Lung (tissue), 11 donors: ENCODE measurements at regions not wholly inside any gene's neighbourhood (a gene's known extent, or its start where the extent isn't known, plus 50 kb on each side); places are given as distances from the start of the nearest gene placed in this dataset.

Source experiments
- ATAC-seq: fragments of 200-7000 bp; cut with Tn5 transposase; one replicate; pipeline ENCODE4 v1.9.1; 2020; ENCODE audit warnings: moderate number of reproducible peaks; ENCODE audit not compliant: insufficient read depth, low FRiP score
- DNase-seq, 3 donors: peaks; one replicate each; pipeline ENCODE4 v3.0.0-alpha.2; 2013 to 2017
- H3K27ac ChIP-seq, 2 donors: one replicate each; pipeline ENCODE4 v1.5.1; 2013; ENCODE audit warnings: mild to moderate bottlenecking in 2 of 2, moderate library complexity in 2 of 2, control low read depth in 1 of 2, inconsistent platforms in 1 of 2, low read depth in 1 of 2, low read length in 1 of 2
- H3K27me3 ChIP-seq, 3 donors: one replicate each; pipeline ENCODE4 v1.5.1; 2013; ENCODE audit warnings: low read length in 2 of 3; ENCODE audit not compliant: control insufficient read depth in 3 of 3, insufficient read depth in 3 of 3
- H3K36me3 ChIP-seq, 4 donors: one replicate each; pipeline ENCODE4 v1.5.1; 2013; ENCODE audit warnings: low read length in 4 of 4, mild to moderate bottlenecking in 1 of 4, moderate library complexity in 1 of 4; ENCODE audit not compliant: control insufficient read depth in 4 of 4, insufficient read depth in 4 of 4
- H3K4me1 ChIP-seq, 5 donors: one replicate each; pipeline ENCODE4 v1.5.1; 2013; ENCODE audit warnings: low read length in 5 of 5, mild to moderate bottlenecking in 2 of 5, moderate library complexity in 1 of 5; ENCODE audit not compliant: control insufficient read depth in 5 of 5, insufficient read depth in 5 of 5
- H3K4me3 ChIP-seq: one replicate; pipeline ENCODE4 v1.5.1; 2013; ENCODE audit warnings: mild to moderate bottlenecking, control low read depth, moderate library complexity
- H3K9ac ChIP-seq, 2 donors: one replicate each; pipeline ENCODE4 v1.5.1; 2013; ENCODE audit warnings: low read length in 2 of 2, control low read depth in 1 of 2; ENCODE audit not compliant: insufficient read depth in 1 of 2
- H3K9me3 ChIP-seq, 4 donors: one replicate each; pipeline ENCODE4 v1.5.1; 2013; ENCODE audit warnings: low read length in 3 of 4, mild to moderate bottlenecking in 1 of 4, moderate library complexity in 1 of 4; ENCODE audit not compliant: control insufficient read depth in 4 of 4, insufficient read depth in 3 of 4
- CTCF ChIP-seq: IDR thresholded peaks from 2 replicates; pipeline ENCODE4 v1.5.1; 2012; ENCODE audit warnings: mild to moderate bottlenecking; ENCODE audit errors: control extremely low read depth, extremely low read depth
- WGBS, 2 donors: extraction: QIAGEN DNeasy Blood & Tissue Kit; methylation state at CpG; one replicate each; pipeline ENCODE4 v1.1.7; 2013; 5-methylcytosine and 5-hydroxymethylcytosine counted together
- donor health status: control.
- donor health status: control.
- donor health status: Bipolar disorder and iron deficiency.
- donor health status: healthy.
- donor health status: DM: yes; HTN: yes; CAD: no.

- no peak overlapping the region for H3K4me3 ChIP-seq
- no peaks in the 10 kb centered on the region for H3K27me3 ChIP-seq
- ATAC-seq (no peak), DNase-seq (no peak)
- H3K36me3 ChIP-seq: no peaks in the 10 kb centered on the region
- no peaks in the 10 kb centered on the region for H3K4me1 ChIP-seq
- H3K9ac ChIP-seq: no peak overlapping the region
- peaks cover 0 to 3% (median 0%) of the 10 kb centered on the region in 4 donors for H3K9me3 ChIP-seq
- H3K27ac ChIP-seq: no peak overlapping the region
- no peak for TF ChIP-seq CTCF
Observed at GRCh38 chr2:193883820-193884219, 1689.1 kb upstream of the TMEFF2 start.

- Histone ChIP-seq H3K36me3 (no peaks in the 10 kb centered on the region), H3K27me3 (no peaks in the 10 kb centered on the region), H3K9ac (no peak overlapping the region), H3K4me3 (no peak overlapping the region), H3K9me3 (peaks cover 0 to 4% (median 0%) of the 10 kb centered on the region in 4 donors), H3K27ac (no peak overlapping the region), H3K4me1 (no peaks in the 10 kb centered on the region)
- ATAC-seq (no peak), DNase-seq (no peak)
- 91 to 92% methylated on average over 5 of the region's 5 CpGs for WGBS, 2 donors
- no peak for TF ChIP-seq CTCF
Observed at GRCh38 chr2:193876980-193877379, 1682.2 kb upstream of the TMEFF2 start.

DNA sequence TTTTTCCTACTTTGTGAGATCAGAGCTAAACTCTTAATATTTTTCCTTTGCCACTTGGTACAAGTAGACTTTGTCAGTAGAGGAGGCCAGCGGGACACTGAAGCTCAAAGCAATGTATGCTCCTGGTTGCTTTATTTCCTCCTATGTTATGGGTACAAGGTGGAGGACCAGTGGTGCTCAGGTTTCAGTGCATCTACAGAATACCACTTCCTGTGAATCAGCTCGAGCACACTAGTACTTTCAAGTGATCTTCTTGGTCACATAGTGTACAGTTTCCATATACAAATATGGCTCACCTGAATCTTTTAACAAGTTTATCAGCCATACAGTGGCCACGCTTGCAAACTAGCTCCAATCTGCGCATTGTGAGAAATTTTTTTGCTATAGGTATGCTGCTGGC lies 1674.8 kb upstream of the TMEFF2 start:
- Histone ChIP-seq H3K4me1 (no peaks in the 10 kb centered on the region), H3K27ac (no peak overlapping the region), H3K9me3 (peaks cover 0 to 3% (median 0%) of the 10 kb centered on the region in 4 donors), H3K4me3 (no peak overlapping the region), H3K36me3 (no peaks in the 10 kb centered on the region), H3K27me3 (no peaks in the 10 kb centered on the region), H3K9ac (no peak overlapping the region)
- no peak for DNase-seq
- TF ChIP-seq CTCF: no peak
- no peak for ATAC-seq
- WGBS, 2 donors: 35 to 55% methylated on average over 4 of the region's 4 CpGs

DNA sequence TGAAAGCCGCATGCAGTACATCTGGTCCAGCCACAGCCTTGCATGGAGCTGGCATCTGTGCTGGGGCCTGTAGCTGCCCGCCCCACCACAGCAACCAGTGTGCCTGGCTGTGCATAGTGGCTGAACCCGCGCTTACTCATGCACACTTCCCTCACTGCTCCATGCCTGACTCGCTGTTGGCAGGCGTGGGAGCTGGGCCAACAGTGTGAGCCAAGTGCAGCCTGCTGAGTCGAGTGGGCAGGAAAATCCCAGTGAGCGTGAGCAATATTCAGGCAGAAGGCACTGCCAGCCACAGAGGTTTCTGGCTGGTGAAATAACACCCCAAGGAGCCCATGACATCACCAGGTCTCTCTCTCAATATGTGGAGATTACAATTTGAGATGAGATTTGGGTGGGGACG lies 1674.1 kb upstream of the TMEFF2 start:
- Histone ChIP-seq H3K9me3 (peaks cover 0 to 3% (median 0%) of the 10 kb centered on the region in 4 donors), H3K27me3 (no peaks in the 10 kb centered on the region), H3K4me1 (no peaks in the 10 kb centered on the region), H3K36me3 (no peaks in the 10 kb centered on the region), H3K4me3 (no peak overlapping the region), H3K27ac (no peak overlapping the region), H3K9ac (no peak overlapping the region)
- 81 to 86% methylated on average over 9 of the region's 9 CpGs for WGBS, 2 donors
- DNase-seq (no peak), ATAC-seq (no peak)
- no peak for TF ChIP-seq CTCF
